Ishikawa (cell line): ENCODE measurements at regions not wholly inside any gene's neighbourhood (a gene's known extent, or its start where the extent isn't known, plus 50 kb on each side); places are given as distances from the start of the nearest gene placed in this dataset.

Experiments used
- CEBPB ChIP-seq: IDR thresholded peaks from 2 replicates; pipeline ENCODE4 v1.6.1; 2012
- CREB1 ChIP-seq: IDR thresholded peaks from 2 replicates; pipeline ENCODE4 v1.6.1; 2012; ENCODE audit warnings: low read depth
- EGR1 ChIP-seq: IDR thresholded peaks from 2 replicates; pipeline ENCODE4 v1.6.1; 2012
- EP300 ChIP-seq: IDR thresholded peaks from 2 replicates; pipeline ENCODE4 v1.6.1; 2012; ENCODE audit warnings: borderline replicate concordance
- FOXM1 ChIP-seq: IDR thresholded peaks from 2 replicates; pipeline ENCODE4 v1.6.1; 2012; ENCODE audit warnings: low read depth, borderline replicate concordance
- NFIC ChIP-seq: IDR thresholded peaks from 2 replicates; pipeline ENCODE4 v1.6.1; 2012
- RAD21 ChIP-seq: IDR thresholded peaks from 2 replicates; pipeline ENCODE4 v1.6.1; 2012; ENCODE audit warnings: low read depth
- TAF1 ChIP-seq: IDR thresholded peaks from 2 replicates; pipeline ENCODE4 v1.6.1; 2012; ENCODE audit warnings: low read depth, mild to moderate bottlenecking
- TCF12 ChIP-seq: IDR thresholded peaks from 2 replicates; pipeline ENCODE4 v1.6.1; 2012; ENCODE audit warnings: low read depth
- TEAD4 ChIP-seq: IDR thresholded peaks from 2 replicates; pipeline ENCODE4 v1.6.1; 2012
- YY1 ChIP-seq: IDR thresholded peaks from 2 replicates; pipeline ENCODE4 v1.6.1; 2012; ENCODE audit warnings: low read depth
- ZBTB7A ChIP-seq: IDR thresholded peaks from 2 replicates; pipeline ENCODE4 v1.6.1; 2012; ENCODE audit warnings: low read depth
- TF ChIP-seq, protein P1 (sequence below): IDR thresholded peaks from 2 replicates; pipeline ENCODE4 v1.6.1; 2012
- TF ChIP-seq, protein P2 (sequence below): IDR thresholded peaks from 2 replicates; pipeline ENCODE4 v1.6.1; 2012
- TF ChIP-seq, protein P3 (sequence below): IDR thresholded peaks from 2 replicates; pipeline ENCODE4 v1.6.1; 2012; ENCODE audit warnings: low read depth, mild to moderate bottlenecking

DNA sequence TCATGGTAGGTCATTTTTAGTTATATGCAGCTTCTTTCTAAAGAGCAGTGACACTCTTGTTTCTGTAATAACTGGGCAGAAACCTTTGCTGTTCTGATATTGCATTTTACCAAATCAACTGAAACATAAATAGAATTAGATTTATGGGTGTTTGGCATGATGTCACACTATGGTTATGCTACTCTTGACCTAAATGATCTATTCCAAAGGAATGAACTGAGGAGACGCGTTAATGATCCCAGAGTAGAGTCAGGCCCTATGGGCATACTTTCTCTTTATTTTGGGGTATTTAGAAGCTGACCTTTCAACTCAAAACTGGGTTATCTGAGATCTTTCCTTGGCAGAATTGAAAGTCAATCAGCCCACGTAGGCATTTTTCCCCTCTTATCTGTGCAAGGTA lies 146.8 kb upstream of the ADAMTSL1 start:
- TF ChIP-seq CREB1 (no peak), CEBPB (no peak), EGR1 (no peak), RAD21 (no peak), TAF1 (no peak), EP300 (no peak), TEAD4 (no peak), NFIC (no peak), YY1 (no peak), FOXM1 (no peak), ZBTB7A (no peak), TCF12 (no peak)
- TF ChIP-seq, protein P1, sequence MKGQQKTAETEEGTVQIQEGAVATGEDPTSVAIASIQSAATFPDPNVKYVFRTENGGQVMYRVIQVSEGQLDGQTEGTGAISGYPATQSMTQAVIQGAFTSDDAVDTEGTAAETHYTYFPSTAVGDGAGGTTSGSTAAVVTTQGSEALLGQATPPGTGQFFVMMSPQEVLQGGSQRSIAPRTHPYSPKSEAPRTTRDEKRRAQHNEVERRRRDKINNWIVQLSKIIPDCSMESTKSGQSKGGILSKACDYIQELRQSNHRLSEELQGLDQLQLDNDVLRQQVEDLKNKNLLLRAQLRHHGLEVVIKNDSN = no peak
- TF ChIP-seq, protein P2, sequence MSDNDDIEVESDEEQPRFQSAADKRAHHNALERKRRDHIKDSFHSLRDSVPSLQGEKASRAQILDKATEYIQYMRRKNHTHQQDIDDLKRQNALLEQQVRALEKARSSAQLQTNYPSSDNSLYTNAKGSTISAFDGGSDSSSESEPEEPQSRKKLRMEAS = no peak
- TF ChIP-seq, protein P3, sequence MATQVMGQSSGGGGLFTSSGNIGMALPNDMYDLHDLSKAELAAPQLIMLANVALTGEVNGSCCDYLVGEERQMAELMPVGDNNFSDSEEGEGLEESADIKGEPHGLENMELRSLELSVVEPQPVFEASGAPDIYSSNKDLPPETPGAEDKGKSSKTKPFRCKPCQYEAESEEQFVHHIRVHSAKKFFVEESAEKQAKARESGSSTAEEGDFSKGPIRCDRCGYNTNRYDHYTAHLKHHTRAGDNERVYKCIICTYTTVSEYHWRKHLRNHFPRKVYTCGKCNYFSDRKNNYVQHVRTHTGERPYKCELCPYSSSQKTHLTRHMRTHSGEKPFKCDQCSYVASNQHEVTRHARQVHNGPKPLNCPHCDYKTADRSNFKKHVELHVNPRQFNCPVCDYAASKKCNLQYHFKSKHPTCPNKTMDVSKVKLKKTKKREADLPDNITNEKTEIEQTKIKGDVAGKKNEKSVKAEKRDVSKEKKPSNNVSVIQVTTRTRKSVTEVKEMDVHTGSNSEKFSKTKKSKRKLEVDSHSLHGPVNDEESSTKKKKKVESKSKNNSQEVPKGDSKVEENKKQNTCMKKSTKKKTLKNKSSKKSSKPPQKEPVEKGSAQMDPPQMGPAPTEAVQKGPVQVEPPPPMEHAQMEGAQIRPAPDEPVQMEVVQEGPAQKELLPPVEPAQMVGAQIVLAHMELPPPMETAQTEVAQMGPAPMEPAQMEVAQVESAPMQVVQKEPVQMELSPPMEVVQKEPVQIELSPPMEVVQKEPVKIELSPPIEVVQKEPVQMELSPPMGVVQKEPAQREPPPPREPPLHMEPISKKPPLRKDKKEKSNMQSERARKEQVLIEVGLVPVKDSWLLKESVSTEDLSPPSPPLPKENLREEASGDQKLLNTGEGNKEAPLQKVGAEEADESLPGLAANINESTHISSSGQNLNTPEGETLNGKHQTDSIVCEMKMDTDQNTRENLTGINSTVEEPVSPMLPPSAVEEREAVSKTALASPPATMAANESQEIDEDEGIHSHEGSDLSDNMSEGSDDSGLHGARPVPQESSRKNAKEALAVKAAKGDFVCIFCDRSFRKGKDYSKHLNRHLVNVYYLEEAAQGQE = no peak

DNA sequence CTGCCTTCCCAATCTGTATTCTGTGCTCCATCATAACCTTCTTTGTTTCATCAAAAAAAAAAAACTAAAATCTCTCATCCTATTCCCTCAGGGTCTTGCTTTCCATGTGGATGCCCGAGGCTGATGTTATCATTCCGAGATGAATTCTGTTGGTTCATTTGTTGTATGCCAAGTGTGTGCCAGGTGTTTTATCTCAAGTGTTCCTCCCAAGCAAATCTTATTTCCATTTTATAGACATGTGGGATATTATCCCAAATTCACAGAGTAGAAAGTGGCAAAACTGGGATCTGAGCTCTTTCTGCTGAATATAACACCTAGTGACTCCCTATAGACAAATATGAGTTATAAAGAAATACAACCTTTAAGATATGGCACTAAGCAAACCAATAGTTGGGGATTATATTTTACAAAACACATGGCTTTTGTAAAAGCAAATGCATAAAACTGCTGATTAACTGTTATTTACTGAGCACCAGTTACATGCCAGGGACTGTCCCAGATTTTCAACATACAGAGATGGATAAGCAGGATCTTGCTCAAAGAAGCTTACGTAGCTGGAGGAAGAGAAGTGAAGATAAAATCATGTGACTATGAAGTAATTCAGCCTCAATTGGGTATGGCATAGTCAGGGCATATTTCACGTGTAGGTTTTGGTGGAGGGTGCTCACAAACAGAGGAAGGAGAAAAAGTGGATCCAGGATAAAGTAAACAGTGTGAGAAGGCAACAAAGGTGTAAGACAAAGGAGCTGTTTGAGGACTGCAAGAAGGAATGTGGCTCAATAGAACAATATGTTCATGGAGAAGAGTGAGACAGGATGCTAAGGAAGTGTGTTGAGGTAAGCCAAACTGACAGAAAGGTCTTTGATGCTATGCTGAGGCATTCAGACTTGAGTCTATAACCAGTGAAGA lies 143.3 kb upstream of the ADAMTSL1 start:
- TF ChIP-seq FOXM1 = no peak
- TF ChIP-seq YY1 = no peak

DNA sequence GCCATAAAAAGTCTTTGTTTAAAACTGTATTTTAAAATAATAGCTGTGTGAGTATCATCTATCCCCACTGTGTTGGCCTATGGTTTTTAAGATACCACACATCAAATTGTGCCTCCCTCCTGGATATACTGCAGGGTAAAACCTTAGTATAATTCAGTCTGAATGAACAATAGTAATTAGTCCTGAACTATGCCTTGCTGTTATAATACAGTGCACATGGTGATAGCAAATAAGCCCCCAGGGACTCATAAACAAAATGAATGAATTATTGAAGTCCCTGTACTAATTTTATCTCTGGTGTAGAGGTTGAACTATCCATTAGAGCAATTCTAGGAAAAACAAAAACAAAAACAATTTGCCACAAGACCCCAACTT lies 142.7 kb upstream of the ADAMTSL1 start:
- TF ChIP-seq, protein P1 = no peak
- no peak for TF ChIP-seq CREB1
- TF ChIP-seq EP300 = no peak
- TF ChIP-seq, protein P3 = no peak
- no peak for TF ChIP-seq NFIC
- TF ChIP-seq FOXM1 = no peak
- no peak for TF ChIP-seq YY1
- TF ChIP-seq TAF1 = no peak
- no peak for TF ChIP-seq EGR1
- TF ChIP-seq ZBTB7A = no peak
- TF ChIP-seq TCF12 = no peak

DNA sequence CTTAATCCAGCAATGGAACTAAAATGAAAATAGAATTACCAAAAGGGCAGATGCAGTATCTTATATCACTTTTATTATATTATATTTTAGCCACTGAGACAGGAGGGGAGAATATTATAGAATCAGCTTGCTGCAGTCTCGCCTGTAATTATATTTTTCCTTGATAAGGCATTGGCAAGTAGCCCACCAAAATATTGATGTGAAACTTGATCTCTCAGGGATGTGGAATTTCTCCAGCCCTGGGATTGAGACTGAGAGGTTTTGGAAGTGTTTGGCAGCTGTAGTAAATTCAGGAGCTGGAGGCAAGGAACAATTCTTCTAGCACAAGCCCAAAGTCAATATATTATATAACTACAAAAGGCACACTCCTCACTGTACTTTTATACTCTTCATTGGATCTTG lies 142.1 kb upstream of the ADAMTSL1 start:
- no peak for TF ChIP-seq TAF1
- no peak for TF ChIP-seq NFIC
- TF ChIP-seq ZBTB7A = no peak
- no peak for TF ChIP-seq EP300
- TF ChIP-seq RAD21 = no peak
- no peak for TF ChIP-seq TEAD4
- TF ChIP-seq, protein P1 = no peak
- TF ChIP-seq, protein P3 = no peak
- no peak for TF ChIP-seq TCF12
- no peak for TF ChIP-seq CEBPB
- no peak for TF ChIP-seq EGR1
- no peak for TF ChIP-seq FOXM1
- TF ChIP-seq CREB1 = no peak
- no peak for TF ChIP-seq YY1
